ENCODE measurements at regions not wholly inside any gene's neighbourhood (a gene's known extent, or its start where the extent isn't known, plus 50 kb on each side); places are given as distances from the start of the nearest gene placed in this dataset.

GRCh38 chr2:19611491-19612332 is 253.3 kb upstream of the OSR1 start:
- Histone ChIP-seq H3K36me3 (ENCODE audit: control insufficient read depth, low read depth, low read length) (no peaks in the 10 kb centered on the region), H3K27ac (ENCODE audit: low read length) (no peak overlapping the region), H3K9me3 (ENCODE audit: control insufficient read depth, low read depth, low read length) (peaks cover 8% of the 10 kb centered on the region), H3K4me1 (ENCODE audit: control insufficient read depth, low read depth, low read length) (no peaks in the 10 kb centered on the region), H3K27me3 (ENCODE audit: control insufficient read depth, insufficient read depth, low read length) (no peaks in the 10 kb centered on the region), H3K9ac (ENCODE audit: low read length) (no peak overlapping the region), H3K4me3 (ENCODE audit: low read length) (no peak overlapping the region)

GRCh38 chr2:19609266-19609665 is 250.8 kb upstream of the OSR1 start:
- Histone ChIP-seq H3K4me1 (ENCODE audit: control insufficient read depth, low read depth, low read length) (no peaks in the 10 kb centered on the region), H3K4me3 (ENCODE audit: low read length) (no peak overlapping the region), H3K27me3 (ENCODE audit: control insufficient read depth, insufficient read depth, low read length) (no peaks in the 10 kb centered on the region), H3K27ac (ENCODE audit: low read length) (no peak overlapping the region), H3K9ac (ENCODE audit: low read length) (no peak overlapping the region), H3K36me3 (ENCODE audit: control insufficient read depth, low read depth, low read length) (no peaks in the 10 kb centered on the region), H3K9me3 (ENCODE audit: control insufficient read depth, low read depth, low read length) (no peaks in the 10 kb centered on the region)

GRCh38 chr2:19607931-19608771 is 249.7 kb upstream of the OSR1 start:
- Histone ChIP-seq H3K27ac (ENCODE audit: low read length) (no peak overlapping the region), H3K4me3 (ENCODE audit: low read length) (no peak overlapping the region), H3K4me1 (ENCODE audit: control insufficient read depth, low read depth, low read length) (no peaks in the 10 kb centered on the region), H3K9me3 (ENCODE audit: control insufficient read depth, low read depth, low read length) (no peaks in the 10 kb centered on the region), H3K9ac (ENCODE audit: low read length) (no peak overlapping the region), H3K36me3 (ENCODE audit: control insufficient read depth, low read depth, low read length) (no peaks in the 10 kb centered on the region), H3K27me3 (ENCODE audit: control insufficient read depth, insufficient read depth, low read length) (no peaks in the 10 kb centered on the region)

GRCh38 chr2:19607400-19607799 is 249.0 kb upstream of the OSR1 start:
- no peak overlapping the region for H3K4me3 ChIP-seq (ENCODE audit: low read length)
- H3K9ac ChIP-seq (ENCODE audit: low read length) = no peak overlapping the region
- no peak overlapping the region for H3K27ac ChIP-seq (ENCODE audit: low read length)
- H3K9me3 ChIP-seq (ENCODE audit: control insufficient read depth, low read depth, low read length) = no peaks in the 10 kb centered on the region
- H3K36me3 ChIP-seq (ENCODE audit: control insufficient read depth, low read depth, low read length) = no peaks in the 10 kb centered on the region
- H3K27me3 ChIP-seq (ENCODE audit: control insufficient read depth, insufficient read depth, low read length) = no peaks in the 10 kb centered on the region
- no peaks in the 10 kb centered on the region for H3K4me1 ChIP-seq (ENCODE audit: control insufficient read depth, low read depth, low read length)

- no peaks in the 10 kb centered on the region for H3K4me1 ChIP-seq (ENCODE audit: control insufficient read depth, low read depth, low read length)
- H3K4me3 ChIP-seq (ENCODE audit: low read length) = no peak overlapping the region
- no peak overlapping the region for H3K27ac ChIP-seq (ENCODE audit: low read length)
- no peaks in the 10 kb centered on the region for H3K9me3 ChIP-seq (ENCODE audit: control insufficient read depth, low read depth, low read length)
- H3K36me3 ChIP-seq (ENCODE audit: control insufficient read depth, low read depth, low read length) = no peaks in the 10 kb centered on the region
- H3K27me3 ChIP-seq (ENCODE audit: control insufficient read depth, insufficient read depth, low read length) = no peaks in the 10 kb centered on the region
- H3K9ac ChIP-seq (ENCODE audit: low read length) = no peak overlapping the region
Measured at GRCh38 chr2:19600982-19601381, 242.6 kb upstream of the OSR1 start.

- Histone ChIP-seq H3K27ac (ENCODE audit: low read length) (no peak overlapping the region), H3K27me3 (ENCODE audit: control insufficient read depth, insufficient read depth, low read length) (no peaks in the 10 kb centered on the region), H3K9me3 (ENCODE audit: control insufficient read depth, low read depth, low read length) (no peaks in the 10 kb centered on the region), H3K36me3 (ENCODE audit: control insufficient read depth, low read depth, low read length) (no peaks in the 10 kb centered on the region), H3K9ac (ENCODE audit: low read length) (no peak overlapping the region), H3K4me1 (ENCODE audit: control insufficient read depth, low read depth, low read length) (no peaks in the 10 kb centered on the region), H3K4me3 (ENCODE audit: low read length) (no peak overlapping the region)
Measured at GRCh38 chr2:19600506-19600905, 242.1 kb upstream of the OSR1 start.

GRCh38 chr2:19598971-19599370 is 240.5 kb upstream of the OSR1 start:
- Histone ChIP-seq H3K9ac (ENCODE audit: low read length) (no peak overlapping the region), H3K27ac (ENCODE audit: low read length) (no peak overlapping the region), H3K4me1 (ENCODE audit: control insufficient read depth, low read depth, low read length) (no peaks in the 10 kb centered on the region), H3K9me3 (ENCODE audit: control insufficient read depth, low read depth, low read length) (no peaks in the 10 kb centered on the region), H3K4me3 (ENCODE audit: low read length) (no peak overlapping the region), H3K27me3 (ENCODE audit: control insufficient read depth, insufficient read depth, low read length) (no peaks in the 10 kb centered on the region), H3K36me3 (ENCODE audit: control insufficient read depth, low read depth, low read length) (no peaks in the 10 kb centered on the region)

GRCh38 chr2:19592197-19592596 is 233.8 kb upstream of the OSR1 start:
- Histone ChIP-seq H3K9ac (ENCODE audit: low read length) (no peak overlapping the region), H3K9me3 (ENCODE audit: control insufficient read depth, low read depth, low read length) (no peaks in the 10 kb centered on the region), H3K36me3 (ENCODE audit: control insufficient read depth, low read depth, low read length) (no peaks in the 10 kb centered on the region), H3K4me1 (ENCODE audit: control insufficient read depth, low read depth, low read length) (no peaks in the 10 kb centered on the region), H3K4me3 (ENCODE audit: low read length) (no peak overlapping the region), H3K27ac (ENCODE audit: low read length) (no peak overlapping the region), H3K27me3 (ENCODE audit: control insufficient read depth, insufficient read depth, low read length) (no peaks in the 10 kb centered on the region)

GRCh38 chr2:19589791-19590190 is 231.4 kb upstream of the OSR1 start:
- Histone ChIP-seq H3K27ac (ENCODE audit: low read length) (no peak overlapping the region), H3K9ac (ENCODE audit: low read length) (no peak overlapping the region), H3K27me3 (ENCODE audit: control insufficient read depth, insufficient read depth, low read length) (no peaks in the 10 kb centered on the region), H3K9me3 (ENCODE audit: control insufficient read depth, low read depth, low read length) (no peaks in the 10 kb centered on the region), H3K4me1 (ENCODE audit: control insufficient read depth, low read depth, low read length) (no peaks in the 10 kb centered on the region), H3K36me3 (ENCODE audit: control insufficient read depth, low read depth, low read length) (no peaks in the 10 kb centered on the region), H3K4me3 (ENCODE audit: low read length) (no peak overlapping the region)

GRCh38 chr2:19580830-19581229 is 222.4 kb upstream of the OSR1 start:
- Histone ChIP-seq H3K9ac (ENCODE audit: low read length) (no peak overlapping the region), H3K36me3 (ENCODE audit: control insufficient read depth, low read depth, low read length) (no peaks in the 10 kb centered on the region), H3K27me3 (ENCODE audit: control insufficient read depth, insufficient read depth, low read length) (no peaks in the 10 kb centered on the region), H3K4me1 (ENCODE audit: control insufficient read depth, low read depth, low read length) (no peaks in the 10 kb centered on the region), H3K9me3 (ENCODE audit: control insufficient read depth, low read depth, low read length) (no peaks in the 10 kb centered on the region), H3K27ac (ENCODE audit: low read length) (no peak overlapping the region), H3K4me3 (ENCODE audit: low read length) (no peak overlapping the region)

- Histone ChIP-seq H3K4me3 (ENCODE audit: low read length) (no peak overlapping the region), H3K36me3 (ENCODE audit: control insufficient read depth, low read depth, low read length) (no peaks in the 10 kb centered on the region), H3K9me3 (ENCODE audit: control insufficient read depth, low read depth, low read length) (no peaks in the 10 kb centered on the region), H3K4me1 (ENCODE audit: control insufficient read depth, low read depth, low read length) (no peaks in the 10 kb centered on the region), H3K27me3 (ENCODE audit: control insufficient read depth, insufficient read depth, low read length) (no peaks in the 10 kb centered on the region), H3K9ac (ENCODE audit: low read length) (no peak overlapping the region), H3K27ac (ENCODE audit: low read length) (no peak overlapping the region)
Measured at GRCh38 chr2:19580264-19580663, 221.8 kb upstream of the OSR1 start.

Data from iPS-18a (cell line).